Mammary epithelial cell (primary cell): ENCODE measurements at regions not wholly inside any gene's neighbourhood (a gene's known extent, or its start where the extent isn't known, plus 50 kb on each side); places are given as distances from the start of the nearest gene placed in this dataset.

Experiments used
- EZH2 ChIP-seq: IDR thresholded peaks from 2 replicates; pipeline ENCODE4 v1.6.1; 2012; ENCODE audit warnings: low read length, inconsistent platforms, borderline replicate concordance
- TF ChIP-seq, protein P1 (sequence below), 2 donors: IDR thresholded peaks in 1 of 2; conservative IDR thresholded peaks in 1 of 2; 2 replicates each; pipeline ENCODE4 v1.5.1; 2011 to 2012; ENCODE audit warnings: inconsistent platforms in 2 of 2, low read length in 2 of 2, mild to moderate bottlenecking in 2 of 2, control low read depth in 1 of 2, low read depth in 1 of 2; ENCODE audit not compliant: insufficient read depth in 1 of 2; ENCODE audit errors: extremely low read depth in 1 of 2

DNA sequence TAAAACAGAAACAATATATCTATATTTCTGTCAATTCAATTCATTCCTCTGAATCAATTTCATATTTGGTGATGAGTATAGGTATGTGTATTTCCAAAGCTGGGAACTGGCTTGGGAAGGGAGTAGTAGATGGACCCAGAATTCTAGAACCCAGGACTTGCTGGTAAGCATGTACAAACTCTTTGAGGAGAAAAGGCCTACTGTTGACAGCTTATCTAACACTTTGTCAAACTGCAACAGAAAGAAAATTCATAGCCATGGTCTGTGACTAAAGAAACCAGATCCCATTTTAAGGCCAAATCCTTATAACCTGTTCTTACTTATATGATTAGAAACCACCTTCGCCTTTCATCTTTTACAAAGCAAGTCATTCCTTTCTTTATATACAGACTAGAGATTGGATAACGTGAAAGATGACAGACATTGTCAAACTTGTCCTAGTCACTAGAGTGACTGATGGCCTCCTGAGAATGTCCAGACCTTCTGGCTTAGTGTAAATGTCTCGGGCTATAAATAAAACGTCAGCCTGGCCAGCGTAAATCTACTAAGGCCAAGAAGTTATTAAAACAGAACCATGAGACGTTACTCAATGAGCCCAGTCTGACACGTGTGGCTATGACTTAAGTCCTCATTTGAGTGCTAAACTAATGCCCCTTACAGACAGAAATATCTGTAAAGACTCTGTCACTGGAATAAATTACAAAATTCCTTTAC is 152.3 kb downstream of the ALDH8A1 start:
- TF ChIP-seq, protein P1, sequence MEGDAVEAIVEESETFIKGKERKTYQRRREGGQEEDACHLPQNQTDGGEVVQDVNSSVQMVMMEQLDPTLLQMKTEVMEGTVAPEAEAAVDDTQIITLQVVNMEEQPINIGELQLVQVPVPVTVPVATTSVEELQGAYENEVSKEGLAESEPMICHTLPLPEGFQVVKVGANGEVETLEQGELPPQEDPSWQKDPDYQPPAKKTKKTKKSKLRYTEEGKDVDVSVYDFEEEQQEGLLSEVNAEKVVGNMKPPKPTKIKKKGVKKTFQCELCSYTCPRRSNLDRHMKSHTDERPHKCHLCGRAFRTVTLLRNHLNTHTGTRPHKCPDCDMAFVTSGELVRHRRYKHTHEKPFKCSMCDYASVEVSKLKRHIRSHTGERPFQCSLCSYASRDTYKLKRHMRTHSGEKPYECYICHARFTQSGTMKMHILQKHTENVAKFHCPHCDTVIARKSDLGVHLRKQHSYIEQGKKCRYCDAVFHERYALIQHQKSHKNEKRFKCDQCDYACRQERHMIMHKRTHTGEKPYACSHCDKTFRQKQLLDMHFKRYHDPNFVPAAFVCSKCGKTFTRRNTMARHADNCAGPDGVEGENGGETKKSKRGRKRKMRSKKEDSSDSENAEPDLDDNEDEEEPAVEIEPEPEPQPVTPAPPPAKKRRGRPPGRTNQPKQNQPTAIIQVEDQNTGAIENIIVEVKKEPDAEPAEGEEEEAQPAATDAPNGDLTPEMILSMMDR (conservative IDR thresholded peaks at IDR 0.05 in 1 of 2, IDR thresholded peaks at IDR 0.05 in 1 of 2; ENCODE audit: extremely low read depth in 1 of 2, insufficient read depth in 1 of 2, low read depth in 1 of 2, low read length in 2 of 2): no peak
- TF ChIP-seq EZH2: no peak
